NT2/D1 (cell line): ENCODE measurements at regions not wholly inside any gene's neighbourhood (a gene's known extent, or its start where the extent isn't known, plus 50 kb on each side); places are given as distances from the start of the nearest gene placed in this dataset.

Experiments used
- YY1 ChIP-seq: IDR thresholded peaks from 2 replicates; pipeline ENCODE4 v1.6.1; 2011; ENCODE audit not compliant: insufficient read length, insufficient read depth
- ZNF274 ChIP-seq: IDR thresholded peaks from 2 replicates; pipeline ENCODE4 v1.6.1; 2011; ENCODE audit warnings: mild to moderate bottlenecking, low read depth, low read length

DNA sequence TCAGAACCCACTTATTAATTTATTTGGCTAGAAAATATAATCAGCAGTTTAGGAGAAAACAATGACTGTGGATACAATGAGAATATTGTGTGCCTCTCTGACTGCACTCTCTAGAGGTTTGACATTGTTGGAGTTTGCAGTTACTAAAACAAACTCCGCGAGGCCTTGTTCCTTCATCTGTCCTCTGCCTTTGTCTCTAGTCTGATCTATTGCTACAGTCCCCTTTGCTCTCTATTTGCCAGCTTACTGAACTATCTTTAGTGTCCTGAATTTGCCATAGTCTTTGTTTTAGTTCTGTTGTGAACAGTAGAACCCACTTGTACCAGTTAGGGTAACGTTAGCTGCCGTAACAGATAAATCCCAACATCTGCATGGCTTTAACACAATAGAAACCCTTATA, 81.4 kb upstream of the RPS6KA3 start:
- TF ChIP-seq ZNF274 (no peak), YY1 (no peak)
